Neural progenitor cell (in vitro differentiated cells): ENCODE measurements at regions not wholly inside any gene's neighbourhood (a gene's known extent, or its start where the extent isn't known, plus 50 kb on each side); places are given as distances from the start of the nearest gene placed in this dataset.

Experiments used
- CTCF ChIP-seq: fragments of 200-600 bp; sonication (generic); IDR thresholded peaks from 2 replicates; pipeline ENCODE4 v1.5.1; 2017; ENCODE audit warnings: antibody characterized with exemption, mild to moderate bottlenecking
- EZH2 ChIP-seq: fragments of 200-600 bp; sonication (generic); IDR thresholded peaks from 2 replicates; pipeline ENCODE4 v1.6.1; 2017; ENCODE audit warnings: antibody characterized with exemption, mild to moderate bottlenecking, moderate library complexity
- EZH2phosphoT487 ChIP-seq: fragments of 200-600 bp; sonication (generic); IDR thresholded peaks from 2 replicates; pipeline ENCODE4 v1.6.1; 2017; ENCODE audit warnings: antibody characterized with exemption

- TF ChIP-seq CTCF (no peak), EZH2 (no peak), EZH2phosphoT487 (no peak)
These were observed 110.1 kb downstream of the BMP2 start for GRCh38 chr20:6877633-6878032.
